Liver (tissue), 8 donors: ENCODE measurements at regions not wholly inside any gene's neighbourhood (a gene's known extent, or its start where the extent isn't known, plus 50 kb on each side); places are given as distances from the start of the nearest gene placed in this dataset.

Experiments
- DNase-seq: peaks from one replicate; pipeline ENCODE4 v3.0.0-alpha.2; 2017; ENCODE audit warnings: low spot score
- H3K27ac ChIP-seq, 2 donors: one replicate each; pipeline ENCODE4 v1.7.0; 2013; ENCODE audit warnings: inconsistent platforms in 2 of 2, low read length in 2 of 2, control low read depth in 1 of 2, low read depth in 1 of 2, mild to moderate bottlenecking in 1 of 2
- H3K27me3 ChIP-seq, 4 donors: one replicate each; pipeline versions ENCODE4 v1.6.1 to v1.7.0; 2013; ENCODE audit warnings: low read length in 3 of 4, inconsistent platforms in 1 of 4, mild to moderate bottlenecking in 1 of 4, moderate library complexity in 1 of 4; ENCODE audit not compliant: control insufficient read depth in 4 of 4, insufficient read depth in 4 of 4
- H3K36me3 ChIP-seq, 4 donors: one replicate each; pipeline versions ENCODE4 v1.6.1 to v1.7.0; 2013; ENCODE audit warnings: low read length in 3 of 4, mild to moderate bottlenecking in 3 of 4, low read depth in 1 of 4, moderate library complexity in 1 of 4; ENCODE audit not compliant: control insufficient read depth in 4 of 4, insufficient read depth in 3 of 4
- H3K4me1 ChIP-seq, 4 donors: one replicate each; pipeline versions ENCODE4 v1.6.1 to v1.7.0; 2013; ENCODE audit warnings: low read length in 3 of 4, mild to moderate bottlenecking in 3 of 4, moderate library complexity in 1 of 4; ENCODE audit not compliant: control insufficient read depth in 4 of 4, insufficient read depth in 4 of 4
- H3K4me3 ChIP-seq, 3 donors: one replicate each; pipeline versions ENCODE4 v1.6.1 to v1.7.0; 2013; ENCODE audit warnings: low read length in 3 of 3, control low read depth in 1 of 3, low read depth in 1 of 3, mild to moderate bottlenecking in 1 of 3
- H3K9ac ChIP-seq, 2 donors: one replicate each; pipeline ENCODE4 v1.7.0; 2013; ENCODE audit warnings: low read length in 2 of 2, mild to moderate bottlenecking in 2 of 2, moderate library complexity in 2 of 2, control low read depth in 1 of 2, low read depth in 1 of 2
- H3K9me3 ChIP-seq, 4 donors: one replicate each; pipeline versions ENCODE4 v1.6.1 to v1.7.0; 2013; ENCODE audit warnings: low read length in 3 of 4; ENCODE audit not compliant: control insufficient read depth in 4 of 4
- ATF3 ChIP-seq: IDR thresholded peaks from 2 replicates; pipeline ENCODE4 v1.6.1; 2016; ENCODE audit warnings: antibody characterized with exemption
- CTCF ChIP-seq: fragments of 150-350 bp; IDR thresholded peaks from 2 replicates; pipeline ENCODE4 v1.5.1; 2017; ENCODE audit warnings: improper control_type of control experiment, low read depth, low read length; ENCODE audit not compliant: missing input control
- FOXA1 ChIP-seq: IDR thresholded peaks from 2 replicates; pipeline ENCODE4 v1.6.1; 2016; ENCODE audit warnings: antibody characterized with exemption
- FOXA2 ChIP-seq: IDR thresholded peaks from 2 replicates; pipeline ENCODE4 v1.6.1; 2016; ENCODE audit warnings: antibody characterized with exemption
- HNF4G ChIP-seq: IDR thresholded peaks from 2 replicates; pipeline ENCODE4 v1.6.1; 2016; ENCODE audit warnings: antibody characterized with exemption
- JUND ChIP-seq, 2 donors: IDR thresholded peaks; 2 replicates each; pipeline ENCODE4 v1.6.1; 2016; ENCODE audit warnings: antibody characterized with exemption in 2 of 2
- MAX ChIP-seq: IDR thresholded peaks from 2 replicates; pipeline ENCODE4 v1.6.1; 2016; ENCODE audit warnings: antibody characterized with exemption
- NR2F2 ChIP-seq: IDR thresholded peaks from 2 replicates; pipeline ENCODE4 v1.6.1; 2016; ENCODE audit warnings: antibody characterized with exemption
- REST ChIP-seq: IDR thresholded peaks from 2 replicates; pipeline ENCODE4 v1.6.1; 2016; ENCODE audit warnings: antibody characterized with exemption, mild to moderate bottlenecking
- SP1 ChIP-seq: IDR thresholded peaks from 2 replicates; pipeline ENCODE4 v1.6.1; 2018; ENCODE audit warnings: antibody characterized with exemption, mild to moderate bottlenecking
- TAF1 ChIP-seq: conservative IDR thresholded peaks from 2 replicates; pipeline ENCODE4 v1.6.1; 2016; ENCODE audit warnings: antibody characterized with exemption, mild to moderate bottlenecking
- YY1 ChIP-seq: IDR thresholded peaks from 2 replicates; pipeline ENCODE4 v1.6.1; 2016; ENCODE audit warnings: antibody characterized with exemption, mild to moderate bottlenecking
- ZBTB33 ChIP-seq: IDR thresholded peaks from 2 replicates; pipeline ENCODE4 v1.6.1; 2016; ENCODE audit warnings: antibody characterized with exemption
- WGBS: extraction: QIAGEN DNeasy Blood & Tissue Kit; methylation state at CpG from one replicate; pipeline ENCODE4 v1.1.7; 2013; 5-methylcytosine and 5-hydroxymethylcytosine counted together
- donor health status: healthy.
- donor health status: healthy.
- donor health status: healthy.
- donor health status: healthy.
- donor health status: healthy.

GRCh38 chr17:79544142-79544914, 66.5 kb downstream of the RBFOX3 start (continued):
- no peak for TF ChIP-seq CTCF
- no peak for TF ChIP-seq SP1
- no peak for TF ChIP-seq YY1
- TF ChIP-seq ZBTB33 = no peak
- no peak for TF ChIP-seq FOXA1

GRCh38 chr17:79543531-79543930, 67.3 kb downstream of the RBFOX3 start:
- DNase-seq = no peak
- H3K4me1 ChIP-seq = no peaks in the 10 kb centered on the region
- H3K27me3 ChIP-seq = peaks cover 0 to 8% (median 2%) of the 10 kb centered on the region in 4 donors
- no peak overlapping the region for H3K27ac ChIP-seq
- H3K4me3 ChIP-seq = no peak overlapping the region
- H3K9me3 ChIP-seq = no peaks in the 10 kb centered on the region
- WGBS = 47% methylated on average over 15 of the region's 15 CpGs
- H3K9ac ChIP-seq = no peak overlapping the region
- TF ChIP-seq NR2F2 (no peak), JUND (IDR thresholded peaks at IDR 0.05) (no peak), YY1 (no peak), MAX (no peak), REST (no peak), TAF1 (no peak), ATF3 (no peak), FOXA2 (no peak), HNF4G (no peak)
- no peaks in the 10 kb centered on the region for H3K36me3 ChIP-seq
